Muscle layer of colon (tissue), 2 donors: ENCODE measurements at regions not wholly inside any gene's neighbourhood (a gene's known extent, or its start where the extent isn't known, plus 50 kb on each side); places are given as distances from the start of the nearest gene placed in this dataset.

ENCODE experiments used
- H3K27ac ChIP-seq: one replicate; pipeline ENCODE4 v1.7.0; 2013; ENCODE audit warnings: low read depth, mild to moderate bottlenecking, low read length, moderate library complexity
- H3K27me3 ChIP-seq, 2 donors: one replicate each; pipeline ENCODE4 v1.7.0; 2013; ENCODE audit warnings: low read length in 2 of 2, mild to moderate bottlenecking in 2 of 2; ENCODE audit not compliant: insufficient read depth in 2 of 2, control insufficient read depth in 1 of 2
- H3K36me3 ChIP-seq: one replicate; pipeline ENCODE4 v1.7.0; 2013; ENCODE audit warnings: mild to moderate bottlenecking, low read length; ENCODE audit not compliant: insufficient read depth
- H3K4me1 ChIP-seq: one replicate; pipeline ENCODE4 v1.7.0; 2013; ENCODE audit warnings: mild to moderate bottlenecking, low read length; ENCODE audit not compliant: insufficient read depth
- H3K4me3 ChIP-seq, 2 donors: one replicate each; pipeline ENCODE4 v1.7.0; 2013; ENCODE audit warnings: low read length in 2 of 2, low read depth in 1 of 2, mild to moderate bottlenecking in 1 of 2, moderate library complexity in 1 of 2
- H3K9ac ChIP-seq: one replicate; pipeline ENCODE4 v1.7.0; 2013; ENCODE audit warnings: low read length
- H3K9me3 ChIP-seq: one replicate; pipeline ENCODE4 v1.7.0; 2013; ENCODE audit warnings: mild to moderate bottlenecking, low read length
- donor health status: abdominal sarcoma.
- donor health status: Adenocarcinoma of cecum.

DNA sequence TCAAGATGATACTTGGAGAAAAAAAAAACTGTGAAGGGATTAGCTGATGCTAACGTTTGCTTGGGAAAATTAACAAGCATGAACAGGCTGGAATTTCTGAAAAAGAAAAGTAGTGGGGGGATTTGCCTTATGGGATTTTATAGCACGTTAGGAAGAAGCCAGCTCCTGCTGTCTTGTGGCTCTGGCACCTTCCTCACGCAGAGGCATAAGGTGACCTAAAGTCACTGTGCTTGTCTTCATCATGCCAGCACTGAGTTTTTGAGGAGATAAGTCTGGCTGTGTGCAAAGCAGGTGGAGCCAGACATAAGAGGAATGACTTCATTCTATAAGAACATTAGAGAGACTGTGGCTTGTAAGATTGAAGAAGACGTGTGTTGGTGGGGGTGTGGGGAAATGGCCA, 94.4 kb upstream of the MAP1B start:
- H3K9ac ChIP-seq = no peak overlapping the region
- H3K4me3 ChIP-seq = no peak overlapping the region
- no peaks in the 10 kb centered on the region for H3K27me3 ChIP-seq
- no peak overlapping the region for H3K27ac ChIP-seq
- peaks cover 6% of the 10 kb centered on the region for H3K4me1 ChIP-seq
- no peaks in the 10 kb centered on the region for H3K9me3 ChIP-seq
- no peaks in the 10 kb centered on the region for H3K36me3 ChIP-seq

DNA sequence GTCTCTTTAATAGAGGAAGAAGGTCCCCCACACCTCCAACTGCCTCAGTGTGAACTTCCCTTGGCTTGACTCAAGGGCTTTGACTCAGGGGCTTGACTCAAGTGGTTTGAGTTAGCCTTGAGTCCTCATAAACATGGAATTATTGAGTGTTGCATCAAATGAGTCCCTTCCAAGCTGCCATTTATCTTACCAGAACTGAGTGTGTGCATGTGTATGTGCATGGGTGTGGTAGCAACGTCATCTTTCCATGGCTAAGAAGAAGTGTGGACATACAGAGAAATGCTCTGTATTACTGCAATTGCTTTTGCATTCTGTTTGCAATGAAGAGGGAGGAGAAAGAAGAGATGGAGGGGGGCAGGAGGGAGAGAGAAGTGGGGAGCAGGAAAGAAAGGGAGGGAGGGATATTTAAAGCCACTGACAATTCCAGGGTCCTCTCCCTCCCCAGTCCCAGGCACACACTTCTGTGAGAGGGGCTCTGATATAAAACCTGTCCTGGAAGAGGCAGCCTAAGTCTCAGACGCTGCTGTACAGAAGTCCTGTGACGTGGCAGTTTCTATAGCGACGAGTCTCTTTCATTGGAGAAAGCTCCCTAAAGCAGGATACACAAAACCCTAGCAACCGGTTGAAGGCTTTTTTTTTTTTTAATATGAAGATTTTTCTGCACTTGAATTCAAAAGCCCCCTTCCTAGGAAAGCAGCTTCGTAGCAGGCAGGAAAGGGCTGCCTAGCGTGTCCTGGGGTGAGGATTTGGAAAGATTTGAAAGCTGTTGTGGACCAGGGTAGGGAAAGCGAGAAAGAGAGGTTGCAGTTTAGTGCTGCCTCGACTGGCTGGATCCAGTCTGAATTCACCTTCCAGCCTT, 93.3 kb upstream of the MAP1B start:
- no peak overlapping the region for H3K4me3 ChIP-seq
- no peaks in the 10 kb centered on the region for H3K36me3 ChIP-seq
- H3K27me3 ChIP-seq = no peaks in the 10 kb centered on the region
- H3K9me3 ChIP-seq = no peaks in the 10 kb centered on the region
- H3K27ac ChIP-seq = no peak overlapping the region
- no peak overlapping the region for H3K9ac ChIP-seq
- H3K4me1 ChIP-seq = peaks cover 6% of the 10 kb centered on the region

DNA sequence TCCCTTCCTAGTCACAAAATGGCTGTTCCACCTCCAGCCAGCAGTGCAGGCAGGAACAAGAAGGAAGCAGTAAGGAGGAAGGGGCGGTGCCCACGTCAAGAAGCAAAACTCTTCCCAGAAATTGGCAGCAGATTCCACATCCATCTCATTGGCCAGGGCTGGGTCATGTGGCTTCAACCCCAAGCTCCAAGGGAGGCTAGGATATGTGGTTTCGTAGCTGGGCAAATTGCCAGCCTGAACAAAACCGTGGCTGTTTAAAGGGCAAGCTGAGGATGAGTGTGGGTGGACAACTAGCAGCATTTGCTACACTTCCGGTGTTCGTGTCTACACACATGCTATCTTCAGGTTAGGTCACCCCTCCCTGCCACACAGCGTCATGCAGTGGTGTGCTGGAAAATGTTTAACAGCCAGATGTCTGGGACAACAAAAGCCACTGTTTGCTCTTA, 92.1 kb upstream of the MAP1B start:
- Histone ChIP-seq H3K4me3 (no peak overlapping the region), H3K4me1 (peaks cover 6% of the 10 kb centered on the region), H3K9ac (no peak overlapping the region), H3K27me3 (no peaks in the 10 kb centered on the region), H3K27ac (no peak overlapping the region), H3K9me3 (no peaks in the 10 kb centered on the region), H3K36me3 (no peaks in the 10 kb centered on the region)

DNA sequence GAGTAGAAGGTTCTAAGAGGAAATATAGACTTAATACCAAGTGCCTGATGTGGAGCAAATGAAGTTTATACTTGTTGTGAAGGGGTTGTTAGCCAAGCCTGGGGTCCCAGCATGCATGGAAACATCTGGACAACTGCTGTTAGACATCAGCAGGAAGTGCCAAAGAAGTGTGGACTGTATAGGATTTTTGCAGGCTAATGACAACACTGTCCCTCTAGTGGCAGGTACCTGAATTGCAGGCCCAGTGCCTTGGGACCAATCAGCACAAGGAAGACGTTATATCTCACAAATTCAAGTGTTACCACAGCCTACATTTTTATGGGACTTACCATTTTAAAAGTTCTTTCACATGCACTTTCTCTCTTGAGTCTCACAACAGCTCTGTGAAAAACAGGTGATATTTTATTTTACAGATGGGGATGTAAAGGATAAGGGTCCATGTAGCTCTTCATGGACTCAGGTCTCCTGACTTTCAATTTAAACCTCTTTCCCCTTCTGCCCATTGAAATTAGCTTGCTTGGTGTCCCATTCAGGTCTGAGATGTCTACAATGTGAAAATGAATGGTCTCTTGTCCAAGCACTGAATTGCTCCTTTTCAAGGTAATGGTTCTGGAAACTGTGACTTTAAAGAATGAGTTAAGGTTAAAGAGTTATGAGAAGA, 89.0 kb upstream of the MAP1B start:
- no peak overlapping the region for H3K27ac ChIP-seq
- H3K9ac ChIP-seq = no peak overlapping the region

DNA sequence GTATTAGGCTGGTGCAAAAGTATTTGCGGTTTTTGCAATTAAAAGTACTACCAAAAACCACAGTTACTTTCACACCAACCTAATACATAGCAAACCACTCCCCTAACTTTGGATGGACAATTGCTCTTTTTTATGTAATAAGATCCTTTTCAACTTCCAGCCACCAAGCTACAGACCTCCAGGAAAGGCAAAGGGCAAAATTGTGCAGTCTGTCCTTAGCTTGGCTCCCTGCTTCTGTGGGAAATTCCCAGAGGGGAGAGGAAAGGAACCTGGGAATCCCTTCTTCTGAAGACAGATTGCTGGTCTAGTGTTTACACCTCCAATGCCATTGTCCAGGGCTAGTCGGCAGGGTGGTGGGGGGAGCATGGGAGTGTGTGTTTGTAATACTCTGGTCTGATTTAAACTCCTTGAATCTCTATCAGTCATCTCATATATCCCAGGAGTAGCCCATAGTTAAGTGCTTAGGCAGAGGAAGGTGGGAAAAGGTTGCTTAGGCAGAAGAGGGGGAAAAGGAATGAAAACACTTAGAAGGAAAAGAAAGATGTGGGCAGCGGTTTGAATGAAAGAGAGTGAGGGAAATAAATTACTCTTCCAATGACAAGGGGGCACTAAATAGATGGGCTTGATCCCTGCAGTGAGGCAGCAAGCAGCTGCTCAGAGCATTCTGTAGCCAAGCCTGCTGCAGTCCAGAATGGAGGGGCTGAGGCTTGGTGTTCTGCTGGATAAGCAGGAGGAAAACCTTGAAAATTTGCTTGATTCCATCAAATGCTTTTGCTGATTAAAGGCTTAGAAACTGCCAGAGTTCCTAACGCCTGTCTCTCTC, 86.9 kb upstream of the MAP1B start:
- Histone ChIP-seq H3K4me1 (no peaks in the 10 kb centered on the region), H3K9ac (no peak overlapping the region), H3K27me3 (no peaks in the 10 kb centered on the region), H3K9me3 (no peaks in the 10 kb centered on the region), H3K4me3 (no peak overlapping the region), H3K27ac (no peak overlapping the region), H3K36me3 (no peaks in the 10 kb centered on the region)

More for the DNA sequence above, 89.0 kb upstream of the MAP1B start:
- no peaks in the 10 kb centered on the region for H3K27me3 ChIP-seq
- peaks cover 6% of the 10 kb centered on the region for H3K4me1 ChIP-seq
- no peaks in the 10 kb centered on the region for H3K9me3 ChIP-seq
- H3K36me3 ChIP-seq = no peaks in the 10 kb centered on the region
- no peak overlapping the region for H3K4me3 ChIP-seq

DNA sequence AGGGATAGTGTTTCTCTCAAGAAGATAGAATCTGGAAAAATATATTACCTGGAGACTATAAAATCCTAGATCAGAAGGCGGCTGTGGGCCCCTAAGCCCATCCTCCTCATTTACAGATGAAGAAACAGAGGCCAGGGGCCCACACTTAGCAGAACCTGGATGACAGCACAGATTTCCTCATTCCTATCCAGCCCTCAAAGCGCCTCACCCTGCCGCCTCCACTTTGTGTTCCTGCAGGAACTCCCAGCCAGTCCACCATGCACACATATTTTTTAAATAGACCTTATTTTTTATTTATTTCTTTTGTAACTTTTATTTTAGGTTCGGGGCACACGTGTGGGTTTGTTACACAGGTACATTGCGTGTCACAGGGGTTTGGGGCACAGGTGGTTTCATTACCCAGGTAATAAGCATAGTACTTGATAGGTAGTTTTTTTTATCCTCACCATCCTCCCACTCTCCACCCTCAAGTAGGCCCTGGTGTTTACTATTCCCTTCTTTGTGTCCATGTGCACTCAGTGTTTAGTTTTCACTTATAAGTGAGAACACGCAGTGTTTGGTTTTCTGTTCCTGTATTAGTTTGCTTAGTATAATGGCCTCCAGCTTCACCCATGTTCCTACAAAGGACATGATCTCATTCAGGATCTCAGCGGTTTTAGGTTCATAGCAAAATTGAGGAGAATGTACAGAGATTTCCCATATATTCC, 85.5 kb upstream of the MAP1B start:
- no peaks in the 10 kb centered on the region for H3K36me3 ChIP-seq
- H3K4me3 ChIP-seq = no peak overlapping the region
- H3K4me1 ChIP-seq = no peaks in the 10 kb centered on the region
- no peak overlapping the region for H3K9ac ChIP-seq
- H3K27ac ChIP-seq = no peak overlapping the region
- no peaks in the 10 kb centered on the region for H3K9me3 ChIP-seq
- H3K27me3 ChIP-seq = no peaks in the 10 kb centered on the region

DNA sequence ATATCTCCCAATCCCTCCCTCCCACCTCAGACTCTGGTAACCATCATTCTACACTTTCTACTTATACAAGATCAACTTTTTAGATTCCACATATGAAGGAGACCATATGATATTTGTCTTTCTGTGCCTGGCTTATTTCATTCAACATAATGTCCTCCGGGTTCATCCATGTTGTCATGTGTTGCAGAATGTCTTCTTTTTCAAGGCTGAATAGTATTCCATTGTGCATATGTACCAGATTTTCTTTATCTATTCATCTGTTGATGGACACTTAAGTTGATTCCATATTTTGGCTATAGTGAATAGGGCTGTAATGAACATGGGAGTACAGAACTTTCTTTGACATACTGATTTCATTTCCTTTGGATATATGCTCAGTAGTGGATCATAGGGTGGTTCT, 78.9 kb upstream of the MAP1B start:
- H3K4me3 ChIP-seq = no peak overlapping the region
- no peak overlapping the region for H3K9ac ChIP-seq
- H3K9me3 ChIP-seq = no peaks in the 10 kb centered on the region
- H3K27ac ChIP-seq = no peak overlapping the region
- H3K4me1 ChIP-seq = no peaks in the 10 kb centered on the region
- no peaks in the 10 kb centered on the region for H3K36me3 ChIP-seq
- H3K27me3 ChIP-seq = no peaks in the 10 kb centered on the region

DNA sequence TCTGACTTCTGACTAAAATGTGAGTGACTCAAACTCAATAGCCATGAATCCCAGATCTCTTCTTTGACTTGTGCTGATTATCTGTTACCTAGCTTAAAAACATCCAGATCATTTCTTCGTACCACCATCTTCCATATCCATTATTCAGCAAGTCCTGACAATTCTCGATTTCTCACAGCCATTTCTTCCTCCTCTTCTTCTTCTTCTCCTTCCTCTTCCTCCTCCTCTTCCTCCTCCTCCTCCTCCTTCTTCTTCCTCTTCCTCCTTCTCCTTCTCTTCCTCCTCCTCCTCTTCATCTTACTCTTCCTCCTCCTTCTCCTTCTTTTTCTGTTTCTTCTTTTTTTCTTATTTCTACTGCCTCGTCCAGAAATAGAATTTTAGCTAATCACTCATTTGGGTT, 77.0 kb upstream of the MAP1B start:
- Histone ChIP-seq H3K4me1 (no peaks in the 10 kb centered on the region), H3K4me3 (no peak overlapping the region), H3K9me3 (no peaks in the 10 kb centered on the region), H3K36me3 (no peaks in the 10 kb centered on the region), H3K27ac (no peak overlapping the region), H3K9ac (no peak overlapping the region), H3K27me3 (no peaks in the 10 kb centered on the region)

DNA sequence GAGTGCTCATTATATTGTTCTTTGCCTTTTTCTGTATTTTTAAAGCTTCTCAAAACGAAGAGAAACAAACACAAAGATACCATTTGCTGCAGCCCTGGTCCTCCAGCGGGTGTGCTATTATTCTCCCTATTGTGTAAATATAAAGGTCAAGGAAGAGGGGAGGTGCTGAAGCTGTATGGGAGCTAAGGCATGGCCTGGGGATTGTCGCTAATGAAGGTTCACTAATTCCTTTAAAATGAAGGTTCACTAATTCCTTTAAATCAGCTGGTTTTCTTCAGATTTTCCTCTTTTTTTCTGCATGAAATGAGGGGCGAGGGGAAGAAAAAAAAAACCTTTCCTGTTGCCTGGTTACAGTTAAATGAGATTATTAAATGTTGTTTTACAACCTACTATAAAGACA, 74.5 kb upstream of the MAP1B start:
- Histone ChIP-seq H3K4me1 (no peaks in the 10 kb centered on the region), H3K27ac (no peak overlapping the region), H3K27me3 (no peaks in the 10 kb centered on the region), H3K4me3 (no peak overlapping the region), H3K36me3 (no peaks in the 10 kb centered on the region), H3K9ac (no peak overlapping the region), H3K9me3 (no peaks in the 10 kb centered on the region)

DNA sequence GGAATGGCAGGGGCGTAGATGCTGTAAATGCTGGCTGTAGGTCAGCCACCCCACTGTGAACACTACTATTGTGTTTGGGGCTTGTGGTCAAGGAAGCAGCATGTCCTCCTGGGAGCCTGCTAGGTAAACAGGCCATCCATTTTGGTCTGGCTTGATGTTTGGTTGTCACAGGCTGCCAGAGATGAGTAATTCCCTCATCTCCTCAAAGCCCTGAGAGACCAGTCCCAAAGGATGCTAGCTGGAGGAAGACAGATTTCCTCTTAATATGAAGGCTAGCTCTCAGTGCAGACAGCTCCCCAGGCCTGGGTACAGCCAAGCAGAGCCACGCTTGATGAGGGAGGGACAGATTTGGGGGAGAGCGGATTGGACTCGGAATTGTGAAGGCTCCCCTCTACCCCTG, 72.5 kb upstream of the MAP1B start:
- Histone ChIP-seq H3K27ac (no peak overlapping the region), H3K4me1 (no peaks in the 10 kb centered on the region), H3K36me3 (no peaks in the 10 kb centered on the region), H3K27me3 (no peaks in the 10 kb centered on the region), H3K9me3 (no peaks in the 10 kb centered on the region), H3K4me3 (no peak overlapping the region), H3K9ac (no peak overlapping the region)

DNA sequence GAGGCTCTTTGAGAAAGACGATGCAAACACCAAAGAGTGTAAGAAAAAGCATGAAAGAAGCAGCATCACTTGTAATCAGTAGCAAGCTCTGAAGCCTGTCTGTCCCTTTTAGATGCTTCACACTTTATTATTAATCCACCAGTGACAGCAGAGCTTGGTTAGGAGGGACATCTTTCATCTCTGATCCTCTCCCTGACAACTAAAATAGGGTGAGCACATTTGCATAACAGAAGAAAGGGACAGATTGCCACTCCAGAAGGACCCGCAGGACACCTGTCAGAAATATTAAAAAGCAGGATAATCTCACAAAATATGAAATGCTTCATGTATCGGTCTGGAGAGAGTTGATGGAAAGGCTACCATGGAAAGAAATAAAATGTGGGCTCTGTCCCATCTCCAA, 71.4 kb upstream of the MAP1B start:
- Histone ChIP-seq H3K4me3 (no peak overlapping the region), H3K9ac (no peak overlapping the region), H3K27me3 (no peaks in the 10 kb centered on the region), H3K27ac (no peak overlapping the region), H3K9me3 (no peaks in the 10 kb centered on the region), H3K4me1 (no peaks in the 10 kb centered on the region), H3K36me3 (no peaks in the 10 kb centered on the region)
